ENCODE measurements at regions not wholly inside any gene's neighbourhood (a gene's known extent, or its start where the extent isn't known, plus 50 kb on each side); places are given as distances from the start of the nearest gene placed in this dataset.

DNA sequence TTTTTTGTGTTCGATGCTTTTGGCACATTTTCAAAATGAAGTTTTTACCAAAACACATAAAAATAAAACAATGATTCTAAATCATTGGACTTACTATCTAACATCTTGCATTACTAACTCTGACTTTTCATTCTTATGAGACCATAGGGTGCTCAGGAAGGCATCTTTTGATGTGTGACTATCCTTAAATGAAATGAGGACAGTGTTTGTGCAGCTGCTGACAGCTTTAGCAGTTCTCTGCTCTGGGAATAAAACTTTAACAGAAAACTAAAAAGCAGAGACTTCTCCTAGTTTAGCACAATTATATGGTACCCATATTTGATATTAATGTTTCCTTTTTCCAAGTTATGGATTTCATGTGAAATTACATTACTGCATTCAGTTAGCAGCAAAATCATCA is 471.6 kb downstream of the ARL4A start:
- no peaks in the 10 kb centered on the region for H4K20me1 ChIP-seq (ENCODE audit: insufficient read depth)
- no peak for DNase-seq (ENCODE audit: low read depth, low spot score)
- no peak for ATAC-seq
- ChIA-PET CTCF (no interaction called here), POLR2A (no interaction called here), RAD21 (ENCODE audit: low non-redundant PET in 1 of 2, low total read pairs in 2 of 2, uncharacterized antibody in 2 of 2, unreplicated experiment in 2 of 2) (no interaction called here)
- no peaks in the 10 kb centered on the region for H3K36me3 ChIP-seq (ENCODE audit: control insufficient read depth in 1 of 2, insufficient read depth in 2 of 2, low read length in 2 of 2)
- no peak overlapping the region for H3K27ac ChIP-seq (ENCODE audit: low read depth, low read length)
- no peak for TF ChIP-seq EZH2 (IDR thresholded peaks at IDR 0.05)
- TF ChIP-seq ELF1 (IDR thresholded peaks at IDR 0.05; ENCODE audit: borderline replicate concordance, low read depth) = no peak
- no peak for TF ChIP-seq ZFX (IDR thresholded peaks at IDR 0.05)
- TF ChIP-seq POLR2AphosphoS5 (IDR thresholded peaks at IDR 0.05; ENCODE audit: low read depth, low read length) = no peak
- TF ChIP-seq, protein P1, sequence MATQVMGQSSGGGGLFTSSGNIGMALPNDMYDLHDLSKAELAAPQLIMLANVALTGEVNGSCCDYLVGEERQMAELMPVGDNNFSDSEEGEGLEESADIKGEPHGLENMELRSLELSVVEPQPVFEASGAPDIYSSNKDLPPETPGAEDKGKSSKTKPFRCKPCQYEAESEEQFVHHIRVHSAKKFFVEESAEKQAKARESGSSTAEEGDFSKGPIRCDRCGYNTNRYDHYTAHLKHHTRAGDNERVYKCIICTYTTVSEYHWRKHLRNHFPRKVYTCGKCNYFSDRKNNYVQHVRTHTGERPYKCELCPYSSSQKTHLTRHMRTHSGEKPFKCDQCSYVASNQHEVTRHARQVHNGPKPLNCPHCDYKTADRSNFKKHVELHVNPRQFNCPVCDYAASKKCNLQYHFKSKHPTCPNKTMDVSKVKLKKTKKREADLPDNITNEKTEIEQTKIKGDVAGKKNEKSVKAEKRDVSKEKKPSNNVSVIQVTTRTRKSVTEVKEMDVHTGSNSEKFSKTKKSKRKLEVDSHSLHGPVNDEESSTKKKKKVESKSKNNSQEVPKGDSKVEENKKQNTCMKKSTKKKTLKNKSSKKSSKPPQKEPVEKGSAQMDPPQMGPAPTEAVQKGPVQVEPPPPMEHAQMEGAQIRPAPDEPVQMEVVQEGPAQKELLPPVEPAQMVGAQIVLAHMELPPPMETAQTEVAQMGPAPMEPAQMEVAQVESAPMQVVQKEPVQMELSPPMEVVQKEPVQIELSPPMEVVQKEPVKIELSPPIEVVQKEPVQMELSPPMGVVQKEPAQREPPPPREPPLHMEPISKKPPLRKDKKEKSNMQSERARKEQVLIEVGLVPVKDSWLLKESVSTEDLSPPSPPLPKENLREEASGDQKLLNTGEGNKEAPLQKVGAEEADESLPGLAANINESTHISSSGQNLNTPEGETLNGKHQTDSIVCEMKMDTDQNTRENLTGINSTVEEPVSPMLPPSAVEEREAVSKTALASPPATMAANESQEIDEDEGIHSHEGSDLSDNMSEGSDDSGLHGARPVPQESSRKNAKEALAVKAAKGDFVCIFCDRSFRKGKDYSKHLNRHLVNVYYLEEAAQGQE (IDR thresholded peaks at IDR 0.05; ENCODE audit: low read depth) = no peak
- TF ChIP-seq ZBTB33 (IDR thresholded peaks at IDR 0.05; ENCODE audit: extremely low read depth, insufficient replicate concordance, low read length) = no peak
- TF ChIP-seq FOSL1 (IDR thresholded peaks at IDR 0.05; ENCODE audit: low read depth) = no peak
- no peak for TF ChIP-seq EGR1 (IDR thresholded peaks at IDR 0.05; ENCODE audit: low read depth)
- H3K4me3 ChIP-seq (replicated peaks in 1 of 2; ENCODE audit: low read depth in 1 of 2, low read length in 2 of 2) = no peak overlapping the region
- H2AFZ ChIP-seq (ENCODE audit: low read depth, low read length, poor library complexity, severe bottlenecking) = no peak overlapping the region
- intact Hi-C loops (cut with micrococcal nuclease) = no loop called here
- no peaks in the 10 kb centered on the region for H3K9me2 ChIP-seq (ENCODE audit: insufficient read depth)
- no peaks in the 10 kb centered on the region for H3K9me3 ChIP-seq (ENCODE audit: control insufficient read depth in 1 of 2, insufficient read depth in 1 of 2, low read depth in 1 of 2, low read length in 2 of 2)
- H3K4me1 ChIP-seq (ENCODE audit: control insufficient read depth in 1 of 2, insufficient read depth in 2 of 2, low read length in 2 of 2) = peaks cover 0 to 4% of the 10 kb centered on the region in 2 experiments; a peak in 2 of 4 replicates
- no peaks in the 10 kb centered on the region for H3K27me3 ChIP-seq (ENCODE audit: insufficient read depth, low read length)
- no peak overlapping the region for H3K9ac ChIP-seq (ENCODE audit: low read length)
- H3K4me2 ChIP-seq (ENCODE audit: low read length) = no peak overlapping the region
- no TSS peak for BruUV-seq (replicated peaks)
- H3K79me2 ChIP-seq (ENCODE audit: insufficient read depth, low read length) = no peaks in the 10 kb centered on the region

All from HCT116 (cell line).